NB4 (cell line): ENCODE measurements at regions not wholly inside any gene's neighbourhood (a gene's known extent, or its start where the extent isn't known, plus 50 kb on each side); places are given as distances from the start of the nearest gene placed in this dataset.

Experiments
- MYC ChIP-seq: IDR thresholded peaks from 2 replicates; pipeline ENCODE4 v1.6.1; 2011; ENCODE audit warnings: low read depth, low read length
- POLR2A ChIP-seq: IDR thresholded peaks from 2 replicates; pipeline ENCODE4 v1.6.1; 2011; ENCODE audit warnings: mild to moderate bottlenecking; ENCODE audit not compliant: insufficient read length; ENCODE audit errors: extremely low read depth
- TF ChIP-seq, protein P1 (sequence below): IDR thresholded peaks from one replicate; pipeline ENCODE4 v1.5.1; 2012; ENCODE audit warnings: low read depth, low read length
- TF ChIP-seq, protein P2 (sequence below): IDR thresholded peaks from 2 replicates; pipeline ENCODE4 v1.6.1; 2011; ENCODE audit warnings: low read depth, low read length

DNA sequence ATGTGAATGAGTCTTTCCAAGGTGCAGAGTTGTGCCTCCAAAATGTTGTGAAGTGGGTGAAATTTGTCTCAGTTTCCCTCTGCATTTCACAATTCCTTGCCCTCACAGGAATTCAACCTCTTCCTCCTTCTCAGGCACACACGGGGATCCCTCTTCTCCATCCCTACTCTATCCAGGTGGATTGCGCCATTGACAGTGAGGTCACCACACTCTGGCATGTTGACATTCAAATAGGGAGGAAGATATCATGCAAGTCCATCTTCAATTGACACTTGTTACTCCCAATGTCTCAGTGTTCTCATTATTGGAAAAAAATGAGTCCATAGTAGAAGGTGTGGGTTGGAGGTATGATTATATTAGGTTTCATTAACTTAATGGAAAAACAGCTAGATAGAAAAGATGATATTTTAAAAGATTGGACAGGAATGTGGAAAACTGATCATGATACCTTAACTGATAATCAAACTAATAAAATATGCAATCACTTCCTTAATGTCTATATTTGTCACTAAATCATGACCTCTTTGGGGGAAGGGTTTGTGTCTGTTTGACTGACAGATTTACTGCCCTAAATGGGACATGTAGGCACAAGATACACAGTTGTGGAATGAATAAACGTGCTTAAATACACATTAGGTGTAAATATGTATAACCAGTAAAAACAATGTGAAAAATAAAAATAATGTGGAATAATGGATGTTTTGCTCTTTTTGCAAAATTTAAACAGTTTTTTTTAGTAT, 213.8 kb upstream of the SLC8A1 start:
- TF ChIP-seq, protein P1, sequence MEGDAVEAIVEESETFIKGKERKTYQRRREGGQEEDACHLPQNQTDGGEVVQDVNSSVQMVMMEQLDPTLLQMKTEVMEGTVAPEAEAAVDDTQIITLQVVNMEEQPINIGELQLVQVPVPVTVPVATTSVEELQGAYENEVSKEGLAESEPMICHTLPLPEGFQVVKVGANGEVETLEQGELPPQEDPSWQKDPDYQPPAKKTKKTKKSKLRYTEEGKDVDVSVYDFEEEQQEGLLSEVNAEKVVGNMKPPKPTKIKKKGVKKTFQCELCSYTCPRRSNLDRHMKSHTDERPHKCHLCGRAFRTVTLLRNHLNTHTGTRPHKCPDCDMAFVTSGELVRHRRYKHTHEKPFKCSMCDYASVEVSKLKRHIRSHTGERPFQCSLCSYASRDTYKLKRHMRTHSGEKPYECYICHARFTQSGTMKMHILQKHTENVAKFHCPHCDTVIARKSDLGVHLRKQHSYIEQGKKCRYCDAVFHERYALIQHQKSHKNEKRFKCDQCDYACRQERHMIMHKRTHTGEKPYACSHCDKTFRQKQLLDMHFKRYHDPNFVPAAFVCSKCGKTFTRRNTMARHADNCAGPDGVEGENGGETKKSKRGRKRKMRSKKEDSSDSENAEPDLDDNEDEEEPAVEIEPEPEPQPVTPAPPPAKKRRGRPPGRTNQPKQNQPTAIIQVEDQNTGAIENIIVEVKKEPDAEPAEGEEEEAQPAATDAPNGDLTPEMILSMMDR: no peak
- TF ChIP-seq MYC (no peak), POLR2A (no peak)
- TF ChIP-seq, protein P2, sequence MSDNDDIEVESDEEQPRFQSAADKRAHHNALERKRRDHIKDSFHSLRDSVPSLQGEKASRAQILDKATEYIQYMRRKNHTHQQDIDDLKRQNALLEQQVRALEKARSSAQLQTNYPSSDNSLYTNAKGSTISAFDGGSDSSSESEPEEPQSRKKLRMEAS: no peak
